Body of pancreas (tissue), 4 donors: ENCODE measurements at regions not wholly inside any gene's neighbourhood (a gene's known extent, or its start where the extent isn't known, plus 50 kb on each side); places are given as distances from the start of the nearest gene placed in this dataset.

Experiments
- ATAC-seq: fragments of 150-250 bp; one replicate; pipeline ENCODE4 v1.9.1; 2016
- DNase-seq, 4 donors: peaks; one replicate each; pipeline ENCODE4 v3.0.0-alpha.2; 2019
- H3K27ac ChIP-seq, 4 donors: fragments of 200-600 bp; sonication (generic); 1 replicate in 3 of 4; 2 replicates in 1 of 4; pipeline versions ENCODE4 v1.5.1 to v1.6.1; 2016 to 2019; ENCODE audit warnings: mild to moderate bottlenecking in 1 of 4, mixed read lengths in 1 of 4, moderate library complexity in 1 of 4
- H3K27me3 ChIP-seq, 2 donors: fragments of 200-600 bp; sonication (generic); one replicate each; pipeline ENCODE4 v1.6.0; 2016; ENCODE audit warnings: mild to moderate bottlenecking in 1 of 2
- H3K36me3 ChIP-seq, 2 donors: fragments of 200-600 bp; sonication (generic); replicated peaks in 1 of 2; 2 replicates each; pipeline ENCODE4 v1.5.1; 2016; ENCODE audit warnings: low read depth in 2 of 2; ENCODE audit not compliant: insufficient read depth in 1 of 2
- H3K4me1 ChIP-seq: fragments of 200-600 bp; sonication (generic); one replicate; pipeline ENCODE4 v1.6.0; 2016
- H3K4me3 ChIP-seq, 2 donors: fragments of 200-600 bp; sonication (generic); 1 replicate in 1 of 2; 2 replicates in 1 of 2; pipeline ENCODE4 v1.5.1; 2016 to 2019
- H3K9me3 ChIP-seq, 3 donors: fragments of 200-600 bp; sonication (generic); 1 replicate in 2 of 3; 2 replicates in 1 of 3; pipeline ENCODE4 v1.5.1; 2016
- CTCF ChIP-seq, 7 experiments: fragments of 450-650 bp in 4 of 7; fragments of 200-600 bp in 3 of 7; sonication (generic) in 3 of 7; IDR thresholded peaks; one replicate each; pipeline ENCODE4 v1.5.1; 2016 to 2019; ENCODE audit warnings: antibody characterized with exemption in 7 of 7
- POLR2A ChIP-seq, 3 donors: fragments of 450-650 bp; IDR thresholded peaks; one replicate each; pipeline ENCODE4 v1.6.1; 2016; ENCODE audit warnings: antibody characterized with exemption in 3 of 3, mild to moderate bottlenecking in 2 of 3
- WGBS, 2 donors: methylation state at CpG; one replicate each; pipeline ENCODE4 v1.1.5; 2017; 5-methylcytosine and 5-hydroxymethylcytosine counted together
- intact Hi-C: fragments of 100-400 bp; cut with DNase I; formaldehyde crosslinking; loops from one replicate; pipeline ENCODE4 v1.15.1; 2023

GRCh38 chrX:46209037-46209436 is 336.2 kb downstream of the ZNF674 start:
- intact Hi-C loops, result no loop called here
- no peak for ATAC-seq
- TF ChIP-seq POLR2A (IDR thresholded peaks at IDR 0.05) (no peak), CTCF (IDR thresholded peaks at IDR 0.05) (no peak)
- Histone ChIP-seq H3K4me1 (no peaks in the 10 kb centered on the region), H3K36me3 (no peaks in the 10 kb centered on the region), H3K27ac (no peak overlapping the region), H3K4me3 (no peak overlapping the region), H3K9me3 (no peaks in the 10 kb centered on the region), H3K27me3 (no peaks in the 10 kb centered on the region)
- no peak for DNase-seq

- ATAC-seq (no peak), DNase-seq (no peak)
- no peak overlapping the region for H3K4me3 ChIP-seq
- intact Hi-C loops, result no loop called here
- H3K36me3 ChIP-seq, result no peaks in the 10 kb centered on the region
- H3K9me3 ChIP-seq, result no peaks in the 10 kb centered on the region
- 63 to 67% methylated on average over 1 to 2 of the region's 2 CpGs for WGBS, 2 donors
- no peak overlapping the region for H3K27ac ChIP-seq
- no peak for TF ChIP-seq POLR2A (IDR thresholded peaks at IDR 0.05)
- no peak for TF ChIP-seq CTCF (IDR thresholded peaks at IDR 0.05)
- no peaks in the 10 kb centered on the region for H3K4me1 ChIP-seq
- no peaks in the 10 kb centered on the region for H3K27me3 ChIP-seq
These were observed 336.9 kb downstream of the ZNF674 start for GRCh38 chrX:46208225-46208854.

- WGBS, 2 donors, result 50 to 73% methylated on average over 1 of the region's 1 CpG
- Histone ChIP-seq H3K9me3 (no peaks in the 10 kb centered on the region), H3K4me1 (no peaks in the 10 kb centered on the region), H3K36me3 (no peaks in the 10 kb centered on the region), H3K4me3 (no peak overlapping the region), H3K27ac (no peak overlapping the region), H3K27me3 (no peaks in the 10 kb centered on the region)
- TF ChIP-seq CTCF (IDR thresholded peaks at IDR 0.05), result no peak
- TF ChIP-seq POLR2A (IDR thresholded peaks at IDR 0.05), result no peak
- DNase-seq (no peak), ATAC-seq (no peak)
- intact Hi-C loops, result no loop called here
These were observed 340.3 kb downstream of the ZNF674 start for GRCh38 chrX:46204721-46205422.

GRCh38 chrX:46202733-46203514 is 342.3 kb downstream of the ZNF674 start:
- Histone ChIP-seq H3K27me3 (no peaks in the 10 kb centered on the region), H3K4me1 (no peaks in the 10 kb centered on the region), H3K4me3 (no peak overlapping the region), H3K27ac (no peak overlapping the region), H3K9me3 (no peaks in the 10 kb centered on the region), H3K36me3 (no peaks in the 10 kb centered on the region)
- no peak for ATAC-seq
- 52 to 67% methylated on average over 9 to 10 of the region's 10 CpGs for WGBS, 2 donors
- TF ChIP-seq POLR2A (IDR thresholded peaks at IDR 0.05), result no peak
- no peak for TF ChIP-seq CTCF (IDR thresholded peaks at IDR 0.05)
- intact Hi-C loops, result no loop called here
- no peak for DNase-seq
